ENCODE measurements at regions not wholly inside any gene's neighbourhood (a gene's known extent, or its start where the extent isn't known, plus 50 kb on each side); places are given as distances from the start of the nearest gene placed in this dataset.

DNA sequence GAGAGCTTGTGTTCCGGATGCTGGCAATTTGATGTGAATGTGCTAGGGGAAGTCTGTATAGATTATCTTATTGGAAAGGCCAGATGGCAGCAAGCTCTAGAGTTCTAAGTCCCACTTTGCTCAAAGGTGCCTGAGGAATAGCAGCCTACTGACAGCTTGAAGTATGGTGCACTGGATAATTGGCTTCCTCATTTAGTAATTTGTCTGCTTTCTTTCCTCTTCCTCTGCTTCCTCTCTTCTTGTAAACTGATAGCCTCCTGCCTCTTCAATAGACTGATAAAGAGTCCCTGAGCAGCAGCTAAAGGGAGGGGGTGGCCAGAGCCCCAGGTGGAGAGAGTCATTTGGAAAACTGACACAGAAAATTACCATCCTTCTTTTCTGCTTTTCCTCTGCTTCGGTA is 177.3 kb downstream of the FGF1 start:
- TF ChIP-seq, protein P1, sequence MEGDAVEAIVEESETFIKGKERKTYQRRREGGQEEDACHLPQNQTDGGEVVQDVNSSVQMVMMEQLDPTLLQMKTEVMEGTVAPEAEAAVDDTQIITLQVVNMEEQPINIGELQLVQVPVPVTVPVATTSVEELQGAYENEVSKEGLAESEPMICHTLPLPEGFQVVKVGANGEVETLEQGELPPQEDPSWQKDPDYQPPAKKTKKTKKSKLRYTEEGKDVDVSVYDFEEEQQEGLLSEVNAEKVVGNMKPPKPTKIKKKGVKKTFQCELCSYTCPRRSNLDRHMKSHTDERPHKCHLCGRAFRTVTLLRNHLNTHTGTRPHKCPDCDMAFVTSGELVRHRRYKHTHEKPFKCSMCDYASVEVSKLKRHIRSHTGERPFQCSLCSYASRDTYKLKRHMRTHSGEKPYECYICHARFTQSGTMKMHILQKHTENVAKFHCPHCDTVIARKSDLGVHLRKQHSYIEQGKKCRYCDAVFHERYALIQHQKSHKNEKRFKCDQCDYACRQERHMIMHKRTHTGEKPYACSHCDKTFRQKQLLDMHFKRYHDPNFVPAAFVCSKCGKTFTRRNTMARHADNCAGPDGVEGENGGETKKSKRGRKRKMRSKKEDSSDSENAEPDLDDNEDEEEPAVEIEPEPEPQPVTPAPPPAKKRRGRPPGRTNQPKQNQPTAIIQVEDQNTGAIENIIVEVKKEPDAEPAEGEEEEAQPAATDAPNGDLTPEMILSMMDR (conservative IDR thresholded peaks at IDR 0.05; ENCODE audit: low read depth, low read length) = no peak
- DNase-seq (ENCODE audit: low read depth) = no peak
- no peak overlapping the region for H3K4me3 ChIP-seq (ENCODE audit: low read length)

DNA sequence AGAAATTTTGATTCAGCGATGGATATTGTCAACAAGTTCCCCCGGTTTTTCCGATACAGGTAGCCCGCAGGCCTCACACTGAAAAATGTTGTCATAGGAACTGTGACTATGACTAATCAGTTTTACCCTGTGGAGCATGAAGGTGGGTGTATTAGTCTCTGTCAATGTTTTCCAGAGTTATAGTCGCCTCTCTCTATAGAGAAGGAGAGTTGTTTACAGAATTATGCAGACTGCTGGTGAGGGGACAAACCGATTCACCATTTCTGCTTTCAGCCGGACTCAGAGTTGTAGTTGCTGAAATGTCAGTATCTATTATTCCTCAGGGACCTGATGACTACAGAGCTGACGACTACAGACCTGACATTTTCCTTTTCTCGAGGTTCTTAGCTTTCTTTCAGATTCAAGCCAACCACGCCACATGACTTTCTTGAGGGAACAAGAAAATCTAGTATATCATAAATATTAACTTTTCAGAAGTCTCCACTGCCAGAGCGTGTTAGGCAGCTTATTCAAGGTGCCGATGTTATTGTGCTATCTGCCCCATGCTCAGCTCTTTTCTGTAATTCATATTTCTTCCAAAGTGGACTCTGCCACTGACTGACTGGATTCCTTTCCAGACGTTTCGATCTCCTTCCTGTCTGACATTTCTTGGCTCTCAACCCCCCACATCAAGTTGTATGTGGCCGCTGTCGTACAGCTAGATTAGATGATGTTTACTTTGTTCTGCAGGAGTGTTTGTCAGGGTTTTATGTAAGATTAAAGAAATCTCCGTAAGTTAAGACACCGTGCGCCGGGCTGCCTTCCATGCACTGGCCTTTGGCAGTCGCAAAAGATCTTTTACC is 178.1 kb downstream of the FGF1 start:
- TF ChIP-seq, protein P1 (conservative IDR thresholded peaks at IDR 0.05; ENCODE audit: low read depth, low read length) = no peak
- H3K4me3 ChIP-seq (ENCODE audit: low read length) = no peak overlapping the region
- no peak for DNase-seq (ENCODE audit: low read depth)

DNA sequence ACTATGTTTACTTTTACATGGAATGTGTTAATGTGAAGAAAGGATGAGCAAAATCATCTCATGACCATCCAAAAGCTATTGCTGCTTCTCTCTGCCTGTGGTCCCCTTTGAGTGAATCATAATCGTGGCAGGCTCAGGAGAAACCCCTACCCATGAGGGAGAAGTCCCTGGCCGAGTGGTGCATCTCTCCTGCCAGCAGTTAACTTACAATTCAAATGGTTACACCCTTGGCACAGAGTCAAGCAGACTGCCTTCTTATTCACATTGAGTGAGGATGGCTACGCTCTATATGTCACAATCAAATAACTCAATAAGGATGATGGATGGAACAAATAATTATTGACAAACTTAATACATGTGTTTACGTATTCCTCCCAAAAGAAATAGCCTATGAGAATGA is 179.1 kb downstream of the FGF1 start:
- no peak overlapping the region for H3K4me3 ChIP-seq (ENCODE audit: low read length)
- no peak for DNase-seq (ENCODE audit: low read depth)
- TF ChIP-seq, protein P1 (conservative IDR thresholded peaks at IDR 0.05; ENCODE audit: low read depth, low read length) = no peak

DNA sequence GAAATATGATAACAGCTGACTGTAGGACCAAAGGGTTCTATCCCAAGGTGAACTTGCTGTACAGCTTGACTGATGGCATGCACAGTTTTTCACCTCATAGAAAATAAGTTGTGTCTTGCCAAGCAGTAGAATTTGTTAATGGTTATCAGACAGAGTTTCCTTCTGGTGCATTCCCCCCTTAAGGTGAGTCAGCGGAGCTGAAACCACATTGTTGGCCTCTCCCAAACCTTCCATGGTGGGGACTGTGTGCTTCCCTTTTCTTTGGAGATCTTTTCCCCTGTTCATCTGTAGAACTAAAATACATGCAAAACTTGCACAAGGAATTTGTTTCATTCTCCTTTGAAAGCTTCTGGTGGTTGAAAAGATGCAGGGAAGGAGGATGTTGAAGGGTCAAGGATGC is 179.8 kb downstream of the FGF1 start:
- TF ChIP-seq, protein P1 (conservative IDR thresholded peaks at IDR 0.05; ENCODE audit: low read depth, low read length) = no peak
- DNase-seq (ENCODE audit: low read depth) = no peak
- no peak overlapping the region for H3K4me3 ChIP-seq (ENCODE audit: low read length)

DNA sequence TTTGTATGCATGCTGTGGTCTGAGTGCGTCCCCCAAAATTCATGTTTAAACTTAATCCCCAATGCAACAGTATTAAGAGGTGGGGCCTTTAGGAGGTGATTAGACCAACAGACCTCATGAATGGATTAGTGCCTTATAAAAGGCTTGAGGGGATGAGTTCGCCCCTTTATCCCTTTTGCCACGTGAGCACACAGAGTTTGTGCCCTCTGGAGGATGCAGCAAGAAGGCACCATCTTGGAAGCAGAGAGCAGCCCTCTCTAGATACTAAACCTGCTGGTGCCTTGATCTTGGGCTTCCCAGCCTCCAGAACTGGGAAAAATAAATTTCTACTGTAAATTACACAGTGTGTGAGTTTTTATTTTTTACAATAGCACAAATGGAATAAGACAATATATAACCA is 177.1 kb upstream of the SPRY4 start:
- TF ChIP-seq, protein P1 (conservative IDR thresholded peaks at IDR 0.05; ENCODE audit: low read depth, low read length) = no peak
- DNase-seq (ENCODE audit: low read depth) = no peak
- no peak overlapping the region for H3K4me3 ChIP-seq (ENCODE audit: low read length)

DNA sequence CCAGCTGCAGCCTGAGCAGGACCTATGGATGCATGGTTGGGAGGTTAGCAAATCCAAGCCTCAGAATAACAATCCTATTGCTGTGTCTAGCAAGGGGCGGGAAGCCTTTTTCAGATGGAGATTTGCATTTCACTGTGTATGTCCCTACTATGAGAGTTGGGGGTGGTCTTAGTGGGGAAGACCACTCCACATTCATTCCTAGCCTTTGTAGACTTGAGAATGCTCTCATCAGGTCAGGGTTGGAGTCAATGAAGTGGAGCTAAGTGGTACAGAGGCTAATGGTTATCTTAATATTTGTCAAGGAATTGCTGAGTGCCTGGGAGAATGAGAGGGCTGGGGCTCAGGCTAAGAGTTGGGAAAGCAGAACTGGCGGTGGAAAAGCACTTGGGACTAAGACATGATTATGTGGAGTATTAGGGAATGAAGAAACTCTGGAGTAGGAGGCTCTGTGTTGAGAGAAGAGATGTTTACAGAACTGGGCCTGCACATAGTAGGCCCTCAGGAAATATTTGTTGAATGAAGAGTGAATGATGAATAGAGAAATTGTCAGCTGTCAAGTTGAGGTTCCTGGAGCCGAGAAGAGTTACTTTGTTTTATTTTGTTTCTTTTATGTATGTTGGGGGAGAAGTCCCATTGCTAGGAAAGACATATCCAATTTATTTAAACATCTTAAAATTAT is 175.5 kb upstream of the SPRY4 start:
- no peak for DNase-seq (ENCODE audit: low read depth)
- no peak overlapping the region for H3K4me3 ChIP-seq (ENCODE audit: low read length)
- TF ChIP-seq, protein P1 (conservative IDR thresholded peaks at IDR 0.05; ENCODE audit: low read depth, low read length) = no peak

All from retinal pigment epithelial cell (primary cell).